Renal pelvis (tissue), 1 donor: ENCODE measurements at regions not wholly inside any gene's neighbourhood (a gene's known extent, or its start where the extent isn't known, plus 50 kb on each side); places are given as distances from the start of the nearest gene placed in this dataset.

Source experiments
- DNase-seq: peaks from one replicate; pipeline ENCODE4 v3.0.0-alpha.2; 2013

DNA sequence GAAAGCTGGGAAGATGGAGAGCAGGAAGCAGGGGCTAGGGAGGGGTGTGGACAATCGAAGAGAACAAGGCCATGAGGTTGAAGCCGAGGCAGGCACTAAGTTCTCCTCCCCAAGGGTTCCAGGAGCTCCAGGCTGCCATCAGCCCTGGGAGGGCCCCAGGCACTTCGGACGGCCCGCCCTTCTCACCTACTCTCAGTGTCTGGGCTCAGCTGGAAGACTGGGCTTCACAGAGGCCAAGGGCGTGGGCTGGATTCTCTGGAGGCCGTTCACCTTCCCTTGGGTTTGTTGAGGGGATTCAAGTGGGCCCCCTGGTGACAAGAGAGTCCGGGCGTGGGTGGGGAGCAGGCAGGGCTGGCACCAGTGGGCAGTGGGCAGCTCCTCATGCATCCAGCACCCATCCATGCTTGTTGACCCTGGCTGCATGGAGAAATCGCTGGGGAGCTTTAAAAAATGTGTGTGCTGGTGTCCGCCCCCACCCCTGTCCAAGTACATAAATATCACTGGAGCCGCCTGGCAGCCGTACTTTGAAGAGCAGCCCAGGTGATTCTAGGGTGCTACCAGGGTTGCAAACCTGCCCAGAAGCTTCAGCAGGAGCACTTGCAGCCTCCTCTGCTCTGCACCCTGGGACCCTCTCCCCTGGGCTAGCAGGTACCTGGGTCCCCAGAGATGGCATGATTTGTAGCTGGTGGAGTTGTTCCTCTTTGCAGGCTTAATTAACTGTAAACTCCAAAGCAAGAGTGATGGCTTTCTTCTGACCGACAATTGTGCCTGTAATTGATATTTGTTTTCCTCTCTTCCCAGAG lies 74.3 kb downstream of the RTL6 start:
- no peak for DNase-seq

GRCh38 chr22:44422746-44423380 lies 75.2 kb downstream of the RTL6 start:
- no peak for DNase-seq

DNA sequence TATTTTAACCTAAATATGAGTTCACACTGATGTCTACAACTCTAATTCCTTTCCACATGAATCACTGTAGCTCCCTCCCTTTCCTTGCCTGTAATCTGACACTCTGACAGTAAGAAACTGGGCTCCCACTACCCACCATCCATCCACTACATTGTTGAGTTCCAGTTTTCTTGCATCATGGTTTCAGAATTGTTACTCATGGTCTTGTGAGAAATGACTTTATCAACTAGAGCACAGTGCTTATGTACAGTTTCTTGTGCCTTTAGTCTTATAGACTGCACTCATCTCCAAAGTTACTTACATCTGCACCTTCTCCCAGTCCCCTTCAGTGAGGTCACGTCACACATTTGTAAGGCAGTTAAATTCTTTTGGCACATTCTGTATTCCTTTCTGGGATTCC lies 78.6 kb downstream of the RTL6 start:
- DNase-seq, result no peak

DNA sequence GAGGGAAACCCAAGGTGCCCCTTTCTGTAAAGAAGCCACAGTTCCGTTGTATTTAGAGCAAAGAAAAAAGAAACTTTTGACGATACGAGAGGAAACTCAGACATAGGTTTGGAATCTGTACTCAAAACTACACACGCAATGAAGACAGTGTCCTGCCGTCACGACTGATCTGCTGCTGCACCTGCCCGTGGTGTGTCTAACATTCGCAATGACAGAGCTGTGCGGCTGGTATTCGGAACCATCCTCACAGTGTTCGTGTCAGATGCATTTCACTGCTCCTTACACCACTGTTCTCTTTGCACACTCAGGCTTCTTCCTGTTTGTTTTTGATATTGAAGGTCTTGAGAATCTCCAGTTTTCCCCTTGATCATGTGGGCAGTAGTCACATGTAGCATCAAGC lies 84.8 kb downstream of the RTL6 start:
- no peak for DNase-seq

DNA sequence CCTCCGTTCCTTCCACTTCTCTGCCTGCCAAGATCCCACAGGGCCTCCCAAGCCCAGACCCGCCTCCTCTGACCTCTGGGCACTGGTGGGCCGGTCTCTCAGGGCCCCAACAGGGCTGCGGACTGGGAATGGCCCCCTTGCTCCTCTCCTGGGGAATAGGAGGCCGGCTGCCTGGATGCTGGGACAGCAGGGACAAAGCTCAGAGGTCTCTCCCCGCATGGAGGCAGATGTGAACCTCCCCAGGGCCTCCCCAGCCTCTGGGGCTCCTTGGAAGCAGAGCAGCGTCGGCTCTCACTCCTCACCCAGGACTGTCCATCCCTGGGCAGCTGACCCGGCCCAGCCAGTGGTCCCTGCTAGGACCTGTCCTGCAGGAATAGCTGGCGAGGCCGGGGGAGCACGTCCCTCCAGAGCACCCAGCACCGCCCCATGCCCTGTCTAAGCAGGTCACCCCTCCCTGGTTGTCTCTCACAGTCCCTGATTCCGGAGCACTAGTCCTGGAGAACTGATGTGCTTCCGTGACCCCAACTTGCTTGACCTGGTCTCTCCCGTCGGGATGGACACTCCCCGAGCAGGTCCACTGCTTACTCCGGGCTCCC lies 85.8 kb downstream of the RTL6 start:
- no peak for DNase-seq

GRCh38 chr22:44411226-44412135 lies 86.6 kb downstream of the RTL6 start:
- no peak for DNase-seq

DNA sequence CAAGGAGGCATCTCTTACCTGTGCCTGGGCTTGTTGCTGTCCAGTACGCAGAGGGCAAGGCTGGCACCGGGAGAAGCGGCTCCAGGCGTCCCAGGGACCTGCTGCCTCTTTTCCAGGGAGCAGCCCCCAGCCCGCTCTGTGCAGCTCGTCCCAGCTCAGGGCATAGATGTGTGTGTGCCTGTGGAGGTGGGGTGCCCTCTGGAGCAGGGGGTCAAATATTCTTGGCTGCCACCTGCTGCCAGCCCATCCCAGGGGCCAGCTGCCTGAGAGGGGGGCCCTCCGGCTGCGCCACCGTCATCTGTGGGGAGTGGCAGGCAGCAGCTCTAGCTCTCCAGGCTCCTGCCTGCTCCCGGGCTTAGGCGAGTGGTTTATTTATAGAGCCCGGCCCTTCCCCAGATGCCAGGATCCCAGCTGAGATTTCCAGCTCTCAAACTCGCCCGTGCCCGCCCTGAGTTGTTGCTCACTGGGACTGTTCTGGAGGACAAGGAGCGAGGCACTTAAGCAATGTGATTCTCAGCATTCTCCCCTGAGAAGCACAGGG lies 87.5 kb downstream of the RTL6 start:
- DNase-seq, result no peak

- DNase-seq, result no peak
Observed at GRCh38 chr22:44409974-44410316, 88.1 kb downstream of the RTL6 start.

DNA sequence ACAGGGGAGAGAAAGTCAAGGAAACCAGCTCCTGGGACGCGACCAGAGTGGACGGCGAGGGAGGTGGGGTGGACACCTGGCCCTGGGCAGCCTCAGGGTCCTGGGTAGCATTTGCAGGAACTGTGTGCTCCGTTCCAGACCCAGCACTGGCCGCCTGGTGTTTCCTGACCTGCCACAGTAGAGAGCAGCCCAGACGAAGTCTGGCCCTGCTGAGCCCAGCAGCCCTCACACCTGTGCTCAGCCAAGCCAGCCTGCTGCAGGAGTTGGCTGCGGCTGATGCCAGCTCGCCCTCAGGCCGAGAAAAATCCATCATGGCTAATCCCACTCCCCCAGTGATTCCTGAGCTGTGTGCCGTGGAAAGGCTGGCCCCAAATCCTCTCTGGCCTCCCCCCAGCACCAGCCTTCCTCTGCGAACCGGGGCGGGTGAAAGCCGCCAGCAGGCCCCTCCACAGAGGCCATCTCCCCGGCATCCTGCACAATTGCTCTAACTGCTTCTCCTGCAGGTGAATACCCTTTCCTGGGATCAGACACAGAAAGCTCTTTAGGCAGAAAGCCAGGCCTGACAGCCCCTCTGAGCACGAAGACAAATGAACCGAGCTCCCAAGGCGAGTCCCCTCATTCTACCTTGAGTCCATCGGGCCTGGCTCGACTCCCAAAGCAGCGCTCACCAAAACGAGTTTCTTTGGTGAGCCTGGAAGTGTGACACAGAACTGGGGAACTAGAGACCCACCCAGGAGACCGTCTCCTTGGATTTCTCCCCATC lies 88.6 kb downstream of the RTL6 start:
- DNase-seq, result no peak

DNA sequence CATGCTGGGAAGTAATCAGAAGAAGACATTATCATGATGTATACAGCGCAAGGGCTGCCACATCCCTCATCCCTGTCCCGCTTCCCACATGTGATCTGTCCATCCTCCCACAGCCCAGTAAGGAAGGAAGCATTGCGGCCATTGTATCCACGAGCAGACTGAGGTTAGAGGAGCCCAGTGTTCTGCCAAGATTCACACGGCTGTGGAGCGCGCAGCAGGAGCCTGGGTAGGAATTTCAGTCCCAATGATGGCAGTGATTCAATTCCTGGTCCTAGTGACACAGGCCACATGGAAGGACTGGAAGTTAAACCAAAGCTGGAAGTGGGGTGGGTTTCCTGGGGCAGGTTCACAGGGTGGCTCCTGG lies 89.2 kb downstream of the RTL6 start:
- DNase-seq, result no peak

DNA sequence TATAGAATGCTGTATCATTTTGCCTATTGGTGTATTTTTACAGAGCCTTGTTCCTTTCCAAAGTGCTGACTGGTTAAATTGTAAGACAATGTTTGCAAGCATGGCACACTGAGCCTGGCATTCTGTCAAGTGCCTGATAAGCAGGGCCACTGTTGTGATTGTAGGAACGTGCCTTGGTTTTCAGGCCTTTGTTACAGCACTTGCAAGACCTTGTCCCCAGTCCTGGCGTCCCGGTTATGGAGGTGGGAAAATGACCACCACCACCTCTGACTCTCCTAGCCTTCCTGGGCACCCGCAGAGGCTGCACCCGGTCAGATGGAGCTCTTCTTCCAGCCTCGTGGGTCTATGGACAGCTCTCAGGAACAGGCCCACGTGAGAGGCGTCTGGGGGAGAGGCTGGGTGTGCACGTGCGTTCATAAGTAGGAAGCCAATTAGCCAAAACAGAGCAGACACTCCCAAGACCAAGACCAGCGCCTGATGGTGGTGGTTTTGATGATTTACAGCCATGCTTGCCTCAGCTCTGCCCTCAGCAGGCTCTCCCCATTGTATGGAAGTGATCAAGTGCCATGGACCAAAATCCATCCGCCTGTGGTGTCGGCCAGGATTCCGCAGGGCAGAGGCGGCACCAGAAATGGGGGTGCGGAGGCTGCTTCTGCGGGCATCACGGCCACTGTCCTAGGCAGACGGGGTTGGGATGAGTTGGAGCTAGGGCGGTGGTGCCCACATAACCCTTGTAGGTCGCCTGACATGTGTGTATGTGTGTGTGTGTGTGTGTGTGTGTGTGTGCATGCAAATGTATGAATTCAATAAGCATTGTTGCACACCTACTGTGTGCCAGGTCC lies 89.8 kb downstream of the RTL6 start:
- DNase-seq, result no peak

DNA sequence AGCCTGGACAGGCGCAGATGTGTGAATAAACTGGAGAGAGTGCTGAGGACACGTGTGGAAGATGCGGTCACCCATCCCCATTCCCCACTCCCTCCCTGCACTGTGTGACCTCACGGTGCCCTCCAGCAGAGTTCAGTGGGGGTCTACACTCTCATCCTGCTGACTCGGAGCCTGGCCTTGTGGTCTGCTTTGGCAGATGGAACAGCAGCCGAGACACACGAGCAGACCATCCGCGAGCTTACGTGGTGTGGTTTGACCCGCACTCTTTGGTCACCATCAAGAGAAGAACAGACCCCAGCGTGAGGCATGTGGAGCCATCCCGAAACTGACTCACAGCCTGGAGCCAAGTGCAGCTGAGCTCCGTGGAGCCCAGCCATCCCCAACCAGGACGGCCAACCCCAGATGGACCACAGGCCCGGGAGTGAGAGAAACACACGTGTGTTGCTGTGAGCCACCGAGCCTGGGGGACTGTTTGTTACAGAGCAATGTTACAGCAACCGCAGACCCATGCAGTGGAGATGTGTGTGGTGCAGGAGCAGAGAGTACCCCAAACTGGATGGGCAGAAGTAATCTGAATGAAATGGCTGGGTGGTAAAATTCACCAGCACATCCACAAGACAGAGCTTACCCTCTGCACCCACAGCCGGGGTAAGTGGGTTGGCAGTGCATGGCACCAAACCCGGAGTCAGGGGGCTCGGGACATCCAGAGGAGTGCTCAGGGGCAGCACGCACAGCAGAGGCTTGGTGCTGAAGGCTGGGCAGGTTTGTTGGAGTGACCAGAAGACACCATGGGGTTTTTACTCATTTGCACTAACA lies 90.7 kb downstream of the RTL6 start:
- DNase-seq, result no peak

GRCh38 chr22:44406341-44407170 lies 91.5 kb downstream of the RTL6 start:
- DNase-seq, result no peak

- no peak for DNase-seq
Observed at GRCh38 chr22:44405661-44406060, 92.4 kb downstream of the RTL6 start.

- DNase-seq, result no peak
Observed at GRCh38 chr22:44404341-44405020, 91.7 kb upstream of the SHISAL1 start.

GRCh38 chr22:44403602-44404329 lies 91.0 kb upstream of the SHISAL1 start:
- DNase-seq, result no peak

DNA sequence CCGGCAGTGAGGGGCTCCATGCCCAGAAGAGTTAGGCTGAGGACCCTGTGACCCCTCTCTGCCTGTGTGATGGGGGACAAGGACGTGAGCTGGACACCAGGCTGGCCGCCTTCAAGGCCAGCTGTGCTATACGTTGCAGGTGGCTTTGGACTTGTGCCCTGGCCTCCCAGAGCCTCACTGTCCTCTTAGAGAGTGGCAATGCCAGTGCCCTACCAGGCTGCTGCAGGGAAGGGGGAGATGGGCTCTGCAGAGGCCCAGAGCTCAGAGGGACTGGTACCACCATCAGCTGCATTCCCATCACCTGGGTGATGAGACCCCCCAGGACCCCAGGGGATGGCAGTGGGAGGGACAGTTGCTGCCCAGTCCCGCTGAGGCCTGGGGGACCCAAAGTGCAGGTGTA lies 90.4 kb upstream of the SHISAL1 start:
- DNase-seq, result no peak
